GM23248 (cell line): ENCODE measurements at regions not wholly inside any gene's neighbourhood (a gene's known extent, or its start where the extent isn't known, plus 50 kb on each side); places are given as distances from the start of the nearest gene placed in this dataset.

Experiments
- DNase-seq: peaks from one replicate; pipeline ENCODE4 v3.0.0-alpha.2; 2015
- H2AFZ ChIP-seq: fragments of 200-600 bp; sonication (generic); 2 replicates; pipeline ENCODE4 v1.6.1; 2016; ENCODE audit warnings: antibody characterized with exemption
- H3F3A ChIP-seq: fragments of 200-600 bp; sonication (generic); 2 replicates; pipeline ENCODE4 v1.6.1; 2016; ENCODE audit warnings: mild to moderate bottlenecking, antibody characterized with exemption, mixed run types; ENCODE audit not compliant: insufficient read depth
- H3K27ac ChIP-seq: fragments of 200-600 bp; sonication (generic); 2 replicates; pipeline ENCODE4 v1.5.1; 2016; ENCODE audit warnings: mild to moderate bottlenecking
- H3K27me3 ChIP-seq: fragments of 200-600 bp; sonication (generic); replicated peaks from 2 replicates; pipeline ENCODE4 v1.6.1; 2016; ENCODE audit warnings: mild to moderate bottlenecking; ENCODE audit not compliant: insufficient read depth
- H3K36me3 ChIP-seq: fragments of 200-600 bp; sonication (generic); 2 replicates; pipeline ENCODE4 v1.6.1; 2016; ENCODE audit warnings: low read depth, mild to moderate bottlenecking
- H3K4me1 ChIP-seq: fragments of 200-600 bp; sonication (generic); 2 replicates; pipeline ENCODE4 v1.6.1; 2016; ENCODE audit warnings: mild to moderate bottlenecking; ENCODE audit not compliant: insufficient read depth
- H3K4me2 ChIP-seq: fragments of 200-600 bp; sonication (generic); one replicate; pipeline ENCODE4 v1.6.1; 2016; ENCODE audit warnings: mild to moderate bottlenecking; ENCODE audit not compliant: unreplicated experiment
- H3K4me3 ChIP-seq: fragments of 200-600 bp; sonication (generic); 2 replicates; pipeline ENCODE4 v1.5.1; 2016; ENCODE audit warnings: mild to moderate bottlenecking
- H3K79me2 ChIP-seq: fragments of 200-600 bp; sonication (generic); 2 replicates; pipeline ENCODE4 v1.6.1; 2016; ENCODE audit warnings: mild to moderate bottlenecking; ENCODE audit not compliant: insufficient read depth
- H3K9ac ChIP-seq: fragments of 200-600 bp; sonication (generic); 2 replicates; pipeline ENCODE4 v1.6.1; 2016; ENCODE audit warnings: mild to moderate bottlenecking
- H3K9me2 ChIP-seq: fragments of 200-600 bp; sonication (generic); 2 replicates; pipeline ENCODE4 v1.6.1; 2016; ENCODE audit warnings: mixed run types, mild to moderate bottlenecking, moderate library complexity; ENCODE audit not compliant: insufficient read depth
- H3K9me3 ChIP-seq: fragments of 200-600 bp; sonication (generic); one replicate; pipeline ENCODE4 v1.6.1; 2017; ENCODE audit warnings: low read depth
- H4K20me1 ChIP-seq: fragments of 200-600 bp; sonication (generic); 2 replicates; pipeline ENCODE4 v1.6.0; 2016; ENCODE audit not compliant: insufficient read depth
- EZH2 ChIP-seq: fragments of 200-600 bp; sonication (generic); IDR thresholded peaks from 2 replicates; pipeline ENCODE4 v1.6.1; 2018; ENCODE audit warnings: antibody characterized with exemption, mild to moderate bottlenecking; ENCODE audit not compliant: insufficient read depth, poor library complexity, severe bottlenecking
- EZH2phosphoT487 ChIP-seq: fragments of 200-600 bp; sonication (generic); IDR thresholded peaks from 2 replicates; pipeline ENCODE4 v1.6.1; 2018; ENCODE audit warnings: antibody characterized with exemption, moderate library complexity, mild to moderate bottlenecking, low read depth; ENCODE audit not compliant: insufficient read depth
- WGBS, 2 experiments: methylation state at CpG; one replicate each; pipeline ENCODE4 v1.1.6; 2015 to 2017; ENCODE audit warnings: low lambda C conversion rate in 2 of 2, low coverage in 1 of 2; ENCODE audit errors: missing lambda C conversion rate in 2 of 2; 5-methylcytosine and 5-hydroxymethylcytosine counted together
- in situ Hi-C: fragments of 300-500 bp; cut with MboI; formaldehyde crosslinking; loops from 2 replicates; pipeline ENCODE4 v1.15.0; 2020

GRCh38 chr7:20952916-20953315 is 166.2 kb upstream of the SP8 start:
- H3K27ac ChIP-seq: no peak overlapping the region
- no peak for DNase-seq
- no peaks in the 10 kb centered on the region for H3K79me2 ChIP-seq
- no peak overlapping the region for H3K4me3 ChIP-seq
- H3K9me3 ChIP-seq: peaks cover 3% of the 10 kb centered on the region
- H3K27me3 ChIP-seq: no peaks in the 10 kb centered on the region
- H3K9ac ChIP-seq: no peak overlapping the region
- WGBS, 2 experiments: 10 to 14% methylated on average over 3 of the region's 3 CpGs
- no peak overlapping the region for H2AFZ ChIP-seq
- no peak for TF ChIP-seq EZH2phosphoT487
- no peak for TF ChIP-seq EZH2
- H3K4me1 ChIP-seq: no peaks in the 10 kb centered on the region
- H3K4me2 ChIP-seq: no peak overlapping the region
- H3K9me2 ChIP-seq: no peaks in the 10 kb centered on the region
- in situ Hi-C loops: no loop called here
- H4K20me1 ChIP-seq: no peaks in the 10 kb centered on the region
- no peaks in the 10 kb centered on the region for H3F3A ChIP-seq
- H3K36me3 ChIP-seq: no peaks in the 10 kb centered on the region

- Histone ChIP-seq H4K20me1 (no peaks in the 10 kb centered on the region), H3K36me3 (no peaks in the 10 kb centered on the region), H3K27me3 (no peaks in the 10 kb centered on the region), H3K4me1 (no peaks in the 10 kb centered on the region), H3K79me2 (no peaks in the 10 kb centered on the region), H3K4me3 (no peak overlapping the region), H3K27ac (no peak overlapping the region), H3K4me2 (no peak overlapping the region), H3F3A (no peaks in the 10 kb centered on the region), H3K9ac (no peak overlapping the region), H3K9me2 (no peaks in the 10 kb centered on the region), H3K9me3 (no peaks in the 10 kb centered on the region), H2AFZ (no peak overlapping the region)
- WGBS, 2 experiments: 5 to 8% methylated on average over 4 of the region's 4 CpGs
- in situ Hi-C loops: no loop called here
- DNase-seq: no peak
- TF ChIP-seq EZH2 (no peak), EZH2phosphoT487 (no peak)
These were observed 168.3 kb upstream of the SP8 start for GRCh38 chr7:20954711-20955619.

- H3F3A ChIP-seq: no peaks in the 10 kb centered on the region
- 5 to 6% methylated on average over 3 of the region's 3 CpGs for WGBS, 2 experiments
- H3K27me3 ChIP-seq: no peaks in the 10 kb centered on the region
- H3K79me2 ChIP-seq: no peaks in the 10 kb centered on the region
- no peak overlapping the region for H3K27ac ChIP-seq
- no peaks in the 10 kb centered on the region for H3K9me3 ChIP-seq
- no peak for DNase-seq
- no peaks in the 10 kb centered on the region for H3K4me1 ChIP-seq
- no peak overlapping the region for H3K4me3 ChIP-seq
- H4K20me1 ChIP-seq: no peaks in the 10 kb centered on the region
- TF ChIP-seq EZH2phosphoT487: no peak
- no peak for TF ChIP-seq EZH2
- in situ Hi-C loops: no loop called here
- no peaks in the 10 kb centered on the region for H3K9me2 ChIP-seq
- no peak overlapping the region for H2AFZ ChIP-seq
- no peak overlapping the region for H3K4me2 ChIP-seq
- no peak overlapping the region for H3K9ac ChIP-seq
- no peaks in the 10 kb centered on the region for H3K36me3 ChIP-seq
These were observed 171.9 kb upstream of the SP8 start for GRCh38 chr7:20958572-20958971.

GRCh38 chr7:20959281-20959680 is 172.6 kb upstream of the SP8 start:
- 14 to 39% methylated on average over 1 of the region's 1 CpG for WGBS, 2 experiments
- Histone ChIP-seq H3K9ac (no peak overlapping the region), H3K4me3 (no peak overlapping the region), H3F3A (no peaks in the 10 kb centered on the region), H2AFZ (no peak overlapping the region), H3K4me1 (no peaks in the 10 kb centered on the region), H3K9me3 (no peaks in the 10 kb centered on the region), H3K9me2 (no peaks in the 10 kb centered on the region), H3K27ac (no peak overlapping the region), H4K20me1 (no peaks in the 10 kb centered on the region), H3K79me2 (no peaks in the 10 kb centered on the region), H3K27me3 (no peaks in the 10 kb centered on the region), H3K36me3 (no peaks in the 10 kb centered on the region), H3K4me2 (no peak overlapping the region)
- TF ChIP-seq EZH2: no peak
- no peak for TF ChIP-seq EZH2phosphoT487
- no peak for DNase-seq
- in situ Hi-C loops: no loop called here
